KMS-11 (cell line): ENCODE measurements at regions not wholly inside any gene's neighbourhood (a gene's known extent, or its start where the extent isn't known, plus 50 kb on each side); places are given as distances from the start of the nearest gene placed in this dataset.
A peak's percentile ranks its signal among the peaks of the same experiment; 100 is the strongest.

Experiments
- H2AFZ ChIP-seq: fragments of 200-600 bp; sonication (generic); 2 replicates; pipeline ENCODE4 v1.6.1; 2016; ENCODE audit warnings: antibody characterized with exemption, mixed run types, low read depth
- H3K27ac ChIP-seq: fragments of 200-600 bp; sonication (generic); 2 replicates; pipeline ENCODE4 v1.6.1; 2016; ENCODE audit warnings: mild to moderate bottlenecking, mixed run types
- H3K27me3 ChIP-seq: fragments of 200-600 bp; sonication (generic); 2 replicates; pipeline ENCODE4 v1.6.1; 2017; ENCODE audit warnings: mild to moderate bottlenecking, low read depth, mixed run types, moderate library complexity; ENCODE audit not compliant: insufficient read depth
- H3K36me3 ChIP-seq: fragments of 200-600 bp; sonication (generic); 2 replicates; pipeline ENCODE4 v1.6.1; 2017; ENCODE audit warnings: mild to moderate bottlenecking, mixed run types; ENCODE audit not compliant: insufficient read depth
- H3K4me1 ChIP-seq: fragments of 200-600 bp; sonication (generic); 2 replicates; pipeline ENCODE4 v1.6.1; 2016; ENCODE audit warnings: mild to moderate bottlenecking, low read depth, mixed run types; ENCODE audit not compliant: poor library complexity, severe bottlenecking
- H3K4me2 ChIP-seq: fragments of 200-600 bp; sonication (generic); 2 replicates; pipeline ENCODE4 v1.7.0; 2016; ENCODE audit warnings: mild to moderate bottlenecking, mixed run types
- H3K4me3 ChIP-seq: fragments of 200-600 bp; sonication (generic); IDR thresholded peaks from 2 replicates; pipeline ENCODE4 v1.6.1; 2017; ENCODE audit warnings: low read depth, low read length, mixed read lengths; ENCODE audit not compliant: insufficient read depth
- H3K79me2 ChIP-seq: fragments of 200-600 bp; sonication (generic); 2 replicates; pipeline ENCODE4 v1.6.1; 2016; ENCODE audit warnings: low read depth, mixed run types; ENCODE audit not compliant: insufficient read depth
- H3K9ac ChIP-seq: fragments of 200-600 bp; sonication (generic); 2 replicates; pipeline ENCODE4 v1.6.1; 2016; ENCODE audit warnings: mild to moderate bottlenecking, mixed run types
- H4K20me1 ChIP-seq: fragments of 200-600 bp; sonication (generic); 2 replicates; pipeline ENCODE4 v1.6.1; 2016; ENCODE audit warnings: mild to moderate bottlenecking, mixed run types; ENCODE audit not compliant: insufficient read depth
- CTCF ChIP-seq: fragments of 200-600 bp; sonication (generic); conservative IDR thresholded peaks from 2 replicates; pipeline ENCODE4 v1.6.1; 2017; ENCODE audit warnings: low read depth, mild to moderate bottlenecking, antibody characterized with exemption, low read length, moderate library complexity, mixed read lengths

GRCh38 chr20:51968151-51968550 is 165.8 kb upstream of the SALL4 start:
- no peak overlapping the region for H3K27ac ChIP-seq
- H4K20me1 ChIP-seq = no peaks in the 10 kb centered on the region
- H3K79me2 ChIP-seq = no peaks in the 10 kb centered on the region
- no peak overlapping the region for H3K9ac ChIP-seq
- H3K27me3 ChIP-seq = no peaks in the 10 kb centered on the region
- no peak overlapping the region for H3K4me3 ChIP-seq
- H3K4me2 ChIP-seq = no peak overlapping the region
- H3K36me3 ChIP-seq = no peaks in the 10 kb centered on the region
- H2AFZ ChIP-seq = no peak overlapping the region
- H3K4me1 ChIP-seq = no peaks in the 10 kb centered on the region
- TF ChIP-seq CTCF = no peak

GRCh38 chr20:51966296-51966971 is 164.1 kb upstream of the SALL4 start:
- H4K20me1 ChIP-seq = no peaks in the 10 kb centered on the region
- H3K27ac ChIP-seq = no peak overlapping the region
- H3K9ac ChIP-seq = no peak overlapping the region
- H2AFZ ChIP-seq = no peak overlapping the region
- no peaks in the 10 kb centered on the region for H3K79me2 ChIP-seq
- no peak overlapping the region for H3K4me3 ChIP-seq
- H3K27me3 ChIP-seq = no peaks in the 10 kb centered on the region
- peak; percentile 41; the same call in 1 of the 2 replicates for TF ChIP-seq CTCF
- no peaks in the 10 kb centered on the region for H3K36me3 ChIP-seq
- H3K4me1 ChIP-seq = no peaks in the 10 kb centered on the region
- no peak overlapping the region for H3K4me2 ChIP-seq

GRCh38 chr20:51961964-51962761 is 159.8 kb upstream of the SALL4 start:
- no peak for TF ChIP-seq CTCF
- Histone ChIP-seq H3K79me2 (no peaks in the 10 kb centered on the region), H4K20me1 (no peaks in the 10 kb centered on the region), H3K4me1 (no peaks in the 10 kb centered on the region), H3K4me2 (no peak overlapping the region), H3K9ac (no peak overlapping the region), H3K27me3 (no peaks in the 10 kb centered on the region), H3K4me3 (no peak overlapping the region), H2AFZ (no peak overlapping the region), H3K27ac (no peak overlapping the region), H3K36me3 (no peaks in the 10 kb centered on the region)

- Histone ChIP-seq H4K20me1 (no peaks in the 10 kb centered on the region), H3K4me2 (no peak overlapping the region), H3K27me3 (no peaks in the 10 kb centered on the region), H3K9ac (no peak overlapping the region), H3K4me1 (no peaks in the 10 kb centered on the region), H3K79me2 (no peaks in the 10 kb centered on the region), H3K4me3 (no peak overlapping the region), H2AFZ (no peak overlapping the region), H3K36me3 (no peaks in the 10 kb centered on the region), H3K27ac (no peak overlapping the region)
- TF ChIP-seq CTCF = no peak
These were observed 157.8 kb upstream of the SALL4 start for GRCh38 chr20:51960047-51960675.
